Naive thymus-derived CD8-positive, alpha-beta T cell (primary cell): ENCODE measurements at regions not wholly inside any gene's neighbourhood (a gene's known extent, or its start where the extent isn't known, plus 50 kb on each side); places are given as distances from the start of the nearest gene placed in this dataset.

Source experiments
- ATAC-seq, 2 donors: fragments of 150-1000 bp; cut with Tn5 transposase in 1 of 2; sonication (Bioruptor Pico), chemical (Tn5 transposase) in 1 of 2; 1 replicate in 1 of 2; 2 replicates in 1 of 2; pipeline ENCODE4 v1.10.0; 2021; ENCODE audit warnings: mild to moderate bottlenecking in 2 of 2, moderate library complexity in 2 of 2
- POLR2A ChIA-PET: fragments of 350-600 bp; sonication (Branson Sonifier 250); formaldehyde crosslinking; loops from one replicate; lab custom pipeline; 2021; ENCODE audit warnings: antibody characterized with exemption; lab: Charles Lee
- DNase-seq, 10 donors: peaks; one replicate each; pipeline versions ENCODE4 v3.0.0 to v3.0.0-alpha.2; 2020 to 2022
- H3K27ac Mint-ChIP-seq, 10 donors: one replicate each; pipeline ENCODE4 v1.8.0; 2020 to 2022; ENCODE audit warnings: mild to moderate bottlenecking in 10 of 10, mixed read lengths in 10 of 10, moderate library complexity in 4 of 10, inconsistent platforms in 1 of 10
- H3K27me3 Mint-ChIP-seq, 5 donors: one replicate each; pipeline ENCODE4 v1.8.0; 2021 to 2022; ENCODE audit warnings: mixed read lengths in 5 of 5
- H3K36me3 Mint-ChIP-seq, 3 donors: one replicate each; pipeline ENCODE4 v1.8.0; 2020 to 2022; ENCODE audit warnings: mixed read lengths in 3 of 3, mild to moderate bottlenecking in 2 of 3, inconsistent platforms in 1 of 3
- H3K4me1 Mint-ChIP-seq, 4 donors: one replicate each; pipeline ENCODE4 v1.8.0; 2021 to 2022; ENCODE audit warnings: mixed read lengths in 4 of 4
- H3K4me3 Mint-ChIP-seq, 10 donors: one replicate each; pipeline ENCODE4 v1.8.0; 2020 to 2022; ENCODE audit warnings: mild to moderate bottlenecking in 10 of 10, mixed read lengths in 10 of 10, moderate library complexity in 6 of 10, inconsistent platforms in 1 of 10
- H3K9me3 Mint-ChIP-seq, 9 donors: one replicate each; pipeline ENCODE4 v1.8.0; 2020 to 2022; ENCODE audit warnings: mixed read lengths in 9 of 9, mild to moderate bottlenecking in 3 of 9, inconsistent platforms in 1 of 9, moderate library complexity in 1 of 9

GRCh38 chr9:118478752-118479151, 774.5 kb downstream of the TLR4 start:
- Mint-ChIP-seq H3K4me3 (no peak overlapping the region), H3K27ac (no peak overlapping the region), H3K4me1 (no peaks in the 10 kb centered on the region), H3K36me3 (no peaks in the 10 kb centered on the region), H3K9me3 (peaks cover 0 to 9% (median 3%) of the 10 kb centered on the region in 9 donors), H3K27me3 (no peaks in the 10 kb centered on the region)
- ATAC-seq = no peak
- POLR2A ChIA-PET = no interaction called here
- no peak for DNase-seq

DNA sequence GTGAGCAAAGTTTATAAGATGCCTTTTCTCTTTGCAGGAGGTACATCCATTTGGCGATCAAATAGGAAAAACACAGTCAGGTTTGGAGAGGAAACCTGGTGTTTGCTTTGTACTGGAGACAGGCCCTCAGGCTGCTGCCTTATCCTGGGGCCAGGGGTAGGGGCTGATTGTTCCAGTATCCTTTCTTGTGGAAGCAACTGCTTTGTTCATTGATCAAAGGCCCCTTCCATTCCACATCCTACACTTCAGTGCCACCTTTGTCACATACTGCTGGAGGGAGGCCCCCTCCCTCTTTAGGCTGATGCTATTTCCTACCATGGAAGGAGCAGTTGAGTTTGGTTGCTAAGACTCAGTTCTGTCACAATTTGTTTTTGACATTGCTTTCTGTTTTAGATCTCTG, 778.1 kb downstream of the TLR4 start:
- no peak overlapping the region for H3K27ac Mint-ChIP-seq
- no peaks in the 10 kb centered on the region for H3K36me3 Mint-ChIP-seq
- H3K9me3 Mint-ChIP-seq = peaks cover 0 to 9% (median 6%) of the 10 kb centered on the region in 9 donors
- peaks cover 0 to 6% (median 0%) of the 10 kb centered on the region in 5 donors for H3K27me3 Mint-ChIP-seq
- H3K4me3 Mint-ChIP-seq = no peak overlapping the region
- POLR2A ChIA-PET = no interaction called here
- ATAC-seq = no peak
- no peak for DNase-seq
- H3K4me1 Mint-ChIP-seq = no peaks in the 10 kb centered on the region

- ATAC-seq (no peak), DNase-seq (no peak)
- H3K27ac Mint-ChIP-seq = no peak overlapping the region
- H3K4me1 Mint-ChIP-seq = no peaks in the 10 kb centered on the region
- H3K4me3 Mint-ChIP-seq = no peak overlapping the region
- POLR2A ChIA-PET = no interaction called here
- H3K9me3 Mint-ChIP-seq = peaks cover 0 to 15% (median 6%) of the 10 kb centered on the region in 9 donors
- peaks cover 0 to 6% (median 0%) of the 10 kb centered on the region in 5 donors for H3K27me3 Mint-ChIP-seq
- H3K36me3 Mint-ChIP-seq = no peaks in the 10 kb centered on the region
Measured at GRCh38 chr9:118483677-118484076, 779.5 kb downstream of the TLR4 start.

DNA sequence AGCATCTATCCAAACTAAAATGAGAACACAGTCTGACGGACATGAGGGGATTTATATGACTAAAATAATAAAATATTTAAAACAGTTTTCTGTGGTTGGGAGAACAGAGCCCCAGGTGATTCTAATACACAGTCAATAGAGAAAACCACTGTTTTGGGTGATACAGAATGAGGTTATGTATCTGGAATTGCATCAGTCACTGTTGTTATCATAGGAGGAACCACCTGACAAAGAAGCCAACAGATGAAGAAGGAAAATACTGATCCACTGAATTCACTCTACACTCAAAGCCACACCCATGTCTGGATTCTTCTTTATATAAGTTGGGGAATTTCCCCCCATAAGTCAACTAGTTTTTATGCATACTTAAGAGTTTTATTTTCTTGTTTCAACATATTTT, 799.0 kb downstream of the TLR4 start:
- POLR2A ChIA-PET = no interaction called here
- H3K9me3 Mint-ChIP-seq = peaks cover 0 to 44% (median 15%) of the 10 kb centered on the region in 9 donors
- no peak for ATAC-seq
- H3K4me3 Mint-ChIP-seq = no peak overlapping the region
- H3K4me1 Mint-ChIP-seq = no peaks in the 10 kb centered on the region
- H3K27ac Mint-ChIP-seq = no peak overlapping the region
- H3K27me3 Mint-ChIP-seq = peaks cover 0 to 3% (median 2%) of the 10 kb centered on the region in 5 donors
- no peak for DNase-seq
- H3K36me3 Mint-ChIP-seq = no peaks in the 10 kb centered on the region

DNA sequence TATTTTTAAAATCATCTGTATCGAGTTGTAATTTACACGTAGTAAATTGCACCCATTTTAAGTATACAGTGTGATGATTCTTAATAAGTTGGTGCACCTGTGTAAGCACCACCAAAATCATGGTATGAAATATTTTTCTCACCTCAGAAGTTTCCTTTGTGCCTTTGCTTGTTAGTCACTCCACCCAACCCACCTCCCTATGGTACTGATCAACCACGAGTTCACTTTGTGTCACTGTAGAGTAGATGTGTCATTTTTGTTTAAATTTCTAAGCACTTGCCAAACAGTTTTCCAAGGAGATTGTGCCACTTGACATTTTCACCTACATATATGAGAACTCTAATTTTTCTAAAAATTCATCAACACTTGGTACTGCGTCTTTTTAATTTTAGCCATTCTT, 806.5 kb downstream of the TLR4 start:
- Mint-ChIP-seq H3K4me1 (no peaks in the 10 kb centered on the region), H3K9me3 (peaks cover 0 to 13% (median 4%) of the 10 kb centered on the region in 9 donors), H3K27me3 (peaks cover 0 to under 1% (median 0%) of the 10 kb centered on the region in 5 donors), H3K4me3 (no peak overlapping the region), H3K27ac (no peak overlapping the region), H3K36me3 (no peaks in the 10 kb centered on the region)
- DNase-seq = no peak
- no peak for ATAC-seq
- POLR2A ChIA-PET = no interaction called here

DNA sequence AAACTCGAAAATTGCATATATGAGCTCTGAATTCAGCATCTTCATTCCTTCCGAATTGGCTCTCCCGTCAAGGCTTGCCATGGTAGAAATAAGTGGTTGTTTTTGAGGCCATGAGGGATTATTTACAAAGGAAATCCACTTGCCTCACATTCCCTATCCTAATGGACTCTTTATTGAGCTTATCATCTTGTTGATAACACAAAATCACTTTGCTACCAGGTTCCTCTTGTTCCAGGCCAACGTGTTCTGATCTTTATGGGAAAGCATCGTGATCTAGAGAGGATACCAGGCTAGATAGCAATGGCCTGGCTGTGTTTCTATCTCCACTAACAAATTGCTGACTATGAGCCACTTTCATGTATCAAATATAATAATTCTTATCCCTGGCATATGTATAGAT, 811.7 kb downstream of the TLR4 start:
- Mint-ChIP-seq H3K4me1 (no peaks in the 10 kb centered on the region), H3K36me3 (no peaks in the 10 kb centered on the region), H3K9me3 (peaks cover 0 to 4% (median 0%) of the 10 kb centered on the region in 9 donors), H3K4me3 (no peak overlapping the region), H3K27me3 (no peaks in the 10 kb centered on the region), H3K27ac (no peak overlapping the region)
- ATAC-seq (no peak), DNase-seq (no peak)
- POLR2A ChIA-PET = no interaction called here

GRCh38 chr9:118521261-118521660, 817.1 kb downstream of the TLR4 start:
- DNase-seq (no peak), ATAC-seq (no peak)
- H3K27ac Mint-ChIP-seq = no peak overlapping the region
- no peaks in the 10 kb centered on the region for H3K4me1 Mint-ChIP-seq
- H3K4me3 Mint-ChIP-seq = no peak overlapping the region
- peaks cover 0 to 12% (median 4%) of the 10 kb centered on the region in 5 donors for H3K27me3 Mint-ChIP-seq
- POLR2A ChIA-PET = no interaction called here
- no peaks in the 10 kb centered on the region for H3K36me3 Mint-ChIP-seq
- H3K9me3 Mint-ChIP-seq = peaks cover 0 to 4% (median 0%) of the 10 kb centered on the region in 9 donors

DNA sequence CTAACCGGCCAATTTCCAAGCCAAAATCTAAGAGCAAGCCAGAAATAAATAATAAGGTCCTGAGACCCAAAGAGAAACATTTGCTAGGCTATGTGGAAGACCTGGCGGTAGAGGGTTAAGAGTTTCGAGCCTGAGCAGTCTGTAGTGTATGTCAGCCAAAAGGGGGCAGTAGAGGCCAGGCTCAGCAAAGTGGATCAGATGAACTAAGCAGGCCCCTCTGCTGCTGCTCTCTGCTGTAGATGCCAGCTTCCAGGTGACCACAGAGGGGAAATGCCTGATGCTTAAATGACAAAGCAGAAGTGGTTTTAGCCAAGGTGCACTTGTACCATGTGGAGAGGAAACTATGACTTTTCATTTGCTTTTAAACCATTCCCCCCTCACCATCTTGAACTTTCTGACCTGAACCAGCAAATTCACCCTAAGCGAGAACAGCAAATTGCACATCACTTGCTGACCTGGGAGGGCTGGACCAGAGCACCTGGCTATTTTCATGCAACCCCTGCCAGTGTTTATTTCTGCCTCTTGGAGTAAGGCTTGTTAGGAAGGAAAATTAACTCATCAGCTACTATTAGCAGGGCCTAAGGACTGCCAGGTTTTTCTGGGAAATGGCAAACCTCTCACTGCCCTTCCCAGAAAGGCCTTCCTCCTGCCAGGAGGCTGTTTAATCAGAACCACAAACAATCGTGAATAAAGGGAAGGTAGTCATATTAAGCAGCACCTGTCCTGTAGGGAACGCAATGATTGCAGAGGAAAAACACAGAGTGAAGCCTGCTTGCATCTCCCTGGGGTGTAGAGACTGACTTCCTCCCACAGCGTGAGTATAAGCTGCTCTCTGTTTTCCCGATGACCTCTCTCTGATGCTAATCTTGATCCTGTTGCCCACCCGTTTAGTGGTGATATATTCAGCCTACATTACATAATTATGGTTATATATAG, 818.2 kb downstream of the TLR4 start:
- POLR2A ChIA-PET = no interaction called here
- Mint-ChIP-seq H3K4me3 (no peak overlapping the region), H3K27me3 (peaks cover 0 to 12% (median 4%) of the 10 kb centered on the region in 5 donors), H3K9me3 (peaks cover 0 to 4% (median 0%) of the 10 kb centered on the region in 9 donors), H3K4me1 (no peaks in the 10 kb centered on the region), H3K27ac (no peak overlapping the region), H3K36me3 (no peaks in the 10 kb centered on the region)
- ATAC-seq (no peak), DNase-seq (no peak)

DNA sequence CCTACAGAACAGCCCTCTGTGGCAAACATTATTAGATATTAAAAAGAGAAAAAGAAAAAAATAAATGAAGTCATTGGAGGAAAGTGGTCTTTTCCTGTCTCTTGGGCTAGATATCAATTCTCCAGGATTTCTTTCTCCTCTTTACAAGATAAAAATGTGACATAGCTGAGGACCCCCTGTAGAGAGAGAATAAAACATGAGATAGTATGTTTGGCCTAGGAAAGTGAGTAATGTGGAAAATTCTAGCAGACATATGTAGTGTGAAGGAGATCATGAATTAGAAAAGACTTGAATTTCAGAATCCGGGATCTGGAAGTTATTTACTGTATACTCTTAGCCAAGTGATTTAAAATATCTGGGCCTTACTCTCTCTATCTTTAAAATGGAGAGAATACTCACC, 823.1 kb downstream of the TLR4 start:
- Mint-ChIP-seq H3K36me3 (no peaks in the 10 kb centered on the region), H3K4me3 (no peak overlapping the region), H3K4me1 (no peaks in the 10 kb centered on the region), H3K9me3 (peaks cover 0 to 4% (median 0%) of the 10 kb centered on the region in 9 donors), H3K27ac (no peak overlapping the region), H3K27me3 (peaks cover 0 to 12% (median 4%) of the 10 kb centered on the region in 5 donors)
- no peak for ATAC-seq
- POLR2A ChIA-PET = no interaction called here
- no peak for DNase-seq

GRCh38 chr9:118529210-118529609, 825.0 kb downstream of the TLR4 start:
- POLR2A ChIA-PET = no interaction called here
- H3K36me3 Mint-ChIP-seq = no peaks in the 10 kb centered on the region
- H3K4me1 Mint-ChIP-seq = no peaks in the 10 kb centered on the region
- H3K27me3 Mint-ChIP-seq = no peaks in the 10 kb centered on the region
- ATAC-seq = no peak
- H3K4me3 Mint-ChIP-seq = no peak overlapping the region
- peaks cover 0 to 6% (median 0%) of the 10 kb centered on the region in 9 donors for H3K9me3 Mint-ChIP-seq
- no peak for DNase-seq
- H3K27ac Mint-ChIP-seq = no peak overlapping the region

- Mint-ChIP-seq H3K4me1 (no peaks in the 10 kb centered on the region), H3K27ac (no peak overlapping the region), H3K9me3 (peaks cover 0 to 11% (median 0%) of the 10 kb centered on the region in 9 donors), H3K4me3 (no peak overlapping the region), H3K27me3 (no peaks in the 10 kb centered on the region), H3K36me3 (no peaks in the 10 kb centered on the region)
- ATAC-seq (no peak), DNase-seq (no peak)
- POLR2A ChIA-PET = no interaction called here
Measured at GRCh38 chr9:118529624-118530214, 825.5 kb downstream of the TLR4 start.

DNA sequence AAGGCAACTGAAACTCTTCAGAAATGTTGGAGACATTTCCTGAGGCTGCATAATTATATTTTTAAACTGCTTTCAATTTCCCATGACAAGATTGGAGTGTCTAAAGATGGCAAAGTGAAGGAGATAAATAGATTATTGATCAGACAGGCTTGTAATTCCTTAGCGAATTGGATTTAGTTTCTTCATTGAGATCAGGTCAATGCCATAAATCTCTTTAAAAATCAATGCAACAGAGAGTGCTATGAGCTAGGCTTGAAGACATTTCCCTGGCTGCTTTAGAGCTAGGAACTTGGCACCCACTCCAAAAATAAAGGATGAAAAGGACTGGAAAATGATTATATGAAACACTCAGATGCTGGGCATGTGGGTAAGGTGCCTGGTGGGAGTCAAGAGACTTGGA, 828.4 kb downstream of the TLR4 start:
- DNase-seq (no peak), ATAC-seq (no peak)
- POLR2A ChIA-PET = no interaction called here
- Mint-ChIP-seq H3K27me3 (no peaks in the 10 kb centered on the region), H3K4me1 (no peaks in the 10 kb centered on the region), H3K36me3 (no peaks in the 10 kb centered on the region), H3K27ac (no peak overlapping the region), H3K4me3 (no peak overlapping the region), H3K9me3 (peaks cover 0 to 11% (median 0%) of the 10 kb centered on the region in 9 donors)

- H3K27ac Mint-ChIP-seq = no peak overlapping the region
- H3K4me1 Mint-ChIP-seq = no peaks in the 10 kb centered on the region
- POLR2A ChIA-PET = no interaction called here
- DNase-seq = no peak
- no peak for ATAC-seq
- no peak overlapping the region for H3K4me3 Mint-ChIP-seq
- H3K27me3 Mint-ChIP-seq = no peaks in the 10 kb centered on the region
- H3K36me3 Mint-ChIP-seq = no peaks in the 10 kb centered on the region
- peaks cover 0 to 11% (median 0%) of the 10 kb centered on the region in 9 donors for H3K9me3 Mint-ChIP-seq
Measured at GRCh38 chr9:118533101-118533500, 828.9 kb downstream of the TLR4 start.
